CD4-positive, alpha-beta T cell treated with Interleukin-1 beta for 1 hour (primary cell): ENCODE measurements at regions not wholly inside any gene's neighbourhood (a gene's known extent, or its start where the extent isn't known, plus 50 kb on each side); places are given as distances from the start of the nearest gene placed in this dataset.
"Not testable (repeated sequence)": the region's sequence is repeated elsewhere in the genome, so short reads cannot be mapped to it uniquely, and the experiment has no call there.

Experiments
- DNase-seq, 2 donors: peaks; one replicate each; pipeline ENCODE4 v3.0.0-alpha.2; 2020 to 2022

DNA sequence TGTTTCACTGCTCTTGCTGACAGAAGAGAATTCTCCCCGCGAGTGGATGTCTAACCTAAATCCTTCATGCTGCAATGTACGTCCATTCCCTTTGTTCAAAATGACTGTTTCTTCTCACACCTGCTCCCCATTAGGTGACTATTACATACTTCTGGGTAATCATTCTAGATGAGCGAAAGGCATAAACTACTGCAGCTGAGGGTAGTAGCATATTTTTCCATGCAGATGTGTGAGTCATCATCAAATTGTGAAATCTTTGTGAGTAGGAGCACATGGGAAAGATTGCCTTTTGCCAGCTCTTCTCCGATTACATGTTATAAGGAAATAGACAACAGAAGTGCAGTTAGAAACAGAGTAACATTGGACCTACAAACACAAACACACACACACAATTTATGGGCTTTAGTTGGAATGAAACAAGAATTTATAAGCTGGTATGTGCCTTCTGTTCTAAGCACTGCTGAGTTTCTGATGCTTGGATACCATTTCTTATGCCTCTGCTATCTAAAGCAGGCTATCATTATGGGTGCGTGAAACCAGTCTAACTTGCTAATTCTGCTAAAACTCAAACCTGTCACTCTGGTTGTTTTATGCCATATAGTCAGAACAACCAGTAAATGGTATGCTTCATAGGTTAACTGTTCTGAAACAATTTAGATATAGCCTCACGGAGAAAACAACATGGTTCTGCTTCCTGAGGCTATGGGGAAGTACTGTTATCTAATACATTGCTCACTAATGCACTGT is 346.9 kb upstream of the PSMD7 start:
- no peak for DNase-seq

DNA sequence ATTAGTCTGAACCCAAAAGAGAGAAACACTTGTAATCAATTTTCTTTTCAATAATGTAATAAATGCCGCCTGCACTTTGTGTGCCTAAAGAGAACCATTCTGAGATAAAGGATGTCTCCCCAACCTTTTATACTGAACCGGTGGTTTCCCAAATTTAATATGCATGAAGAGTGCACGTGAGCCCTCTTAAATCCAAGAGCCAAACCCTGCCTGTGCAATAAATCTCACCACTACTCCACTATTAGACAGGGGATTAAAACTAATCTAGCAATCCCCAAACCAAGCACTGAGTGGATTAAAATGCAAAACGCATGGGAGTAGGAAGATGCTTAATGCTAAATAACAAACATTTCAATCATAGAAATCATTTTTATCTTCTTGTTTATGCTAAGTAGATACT is 351.0 kb upstream of the PSMD7 start:
- DNase-seq: no peak

DNA sequence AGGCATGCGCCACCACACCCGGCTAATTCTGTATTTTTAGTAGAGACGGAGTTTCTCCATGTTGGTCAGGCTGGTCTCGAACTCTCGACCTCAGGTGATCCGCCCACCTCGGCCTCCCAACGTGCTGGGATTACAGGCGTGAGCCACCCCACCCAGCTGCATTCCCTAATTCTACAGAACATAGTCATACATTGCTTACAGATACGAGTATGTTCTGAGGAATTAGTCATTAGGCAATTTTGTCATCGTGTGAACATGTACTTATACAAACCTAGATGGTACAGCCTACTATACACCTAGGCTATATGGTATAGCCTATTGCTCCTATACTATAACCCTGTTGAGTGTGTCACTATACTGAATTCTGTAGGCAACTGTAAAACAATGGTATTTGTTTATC is 353.4 kb upstream of the PSMD7 start:
- DNase-seq: not testable (repeated sequence)

DNA sequence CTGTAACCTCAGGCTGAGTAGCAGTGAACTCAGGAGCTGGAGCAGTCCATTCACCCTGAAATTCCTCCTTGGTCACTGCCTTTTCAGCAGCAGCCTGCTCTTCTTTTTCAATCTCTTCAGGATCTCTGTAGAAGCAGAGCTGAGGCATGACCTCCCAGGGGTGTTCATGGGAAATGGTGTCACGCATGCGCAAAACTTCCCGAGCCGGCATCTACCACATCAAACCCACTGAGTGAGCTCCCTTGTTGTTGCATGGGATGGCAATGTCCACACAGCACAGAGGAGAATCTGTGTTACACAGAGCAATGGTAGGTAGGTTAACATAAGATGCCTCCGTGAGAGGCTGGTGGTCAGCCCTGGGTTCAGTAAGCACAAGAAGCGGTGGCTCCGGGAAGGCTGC is 355.8 kb upstream of the PSMD7 start:
- not testable (repeated sequence) for DNase-seq

DNA sequence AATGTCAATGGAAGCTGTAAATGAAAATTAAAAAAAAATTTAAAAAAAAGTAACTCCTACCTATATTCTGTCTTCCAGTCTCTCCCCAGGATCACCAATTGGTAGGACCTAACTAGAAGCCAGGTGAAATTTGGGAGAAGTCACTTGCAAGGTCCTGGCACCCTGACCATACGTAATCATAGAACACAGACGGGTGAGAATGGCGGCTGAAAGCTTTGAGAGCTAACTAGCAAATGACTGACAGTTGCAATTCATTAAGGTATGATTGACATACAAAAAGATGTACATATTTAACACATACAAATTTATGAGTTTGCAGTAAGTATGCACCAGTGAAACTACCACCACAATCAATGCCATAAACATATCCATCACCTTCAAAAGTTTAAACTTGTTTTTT is 372.7 kb upstream of the PSMD7 start:
- no peak for DNase-seq

DNA sequence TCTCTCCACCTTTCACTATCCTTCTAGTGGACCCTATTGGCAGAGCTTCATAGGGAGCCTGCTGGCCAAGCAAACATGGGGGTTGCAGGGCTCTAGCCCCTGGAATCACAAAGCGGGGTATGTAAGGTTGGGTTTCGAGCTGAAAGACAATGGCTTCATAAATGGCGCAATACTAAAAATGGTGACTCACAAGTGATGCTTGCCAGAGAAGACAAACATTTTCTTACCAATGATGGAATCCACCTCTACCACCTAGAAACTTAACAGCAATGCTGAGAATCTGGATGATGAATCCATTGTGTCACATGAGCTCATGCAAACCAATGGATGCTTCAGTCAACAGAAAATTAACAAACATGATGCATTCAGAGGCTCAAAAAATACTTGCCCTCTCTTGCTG is 375.3 kb upstream of the PSMD7 start:
- DNase-seq: no peak

DNA sequence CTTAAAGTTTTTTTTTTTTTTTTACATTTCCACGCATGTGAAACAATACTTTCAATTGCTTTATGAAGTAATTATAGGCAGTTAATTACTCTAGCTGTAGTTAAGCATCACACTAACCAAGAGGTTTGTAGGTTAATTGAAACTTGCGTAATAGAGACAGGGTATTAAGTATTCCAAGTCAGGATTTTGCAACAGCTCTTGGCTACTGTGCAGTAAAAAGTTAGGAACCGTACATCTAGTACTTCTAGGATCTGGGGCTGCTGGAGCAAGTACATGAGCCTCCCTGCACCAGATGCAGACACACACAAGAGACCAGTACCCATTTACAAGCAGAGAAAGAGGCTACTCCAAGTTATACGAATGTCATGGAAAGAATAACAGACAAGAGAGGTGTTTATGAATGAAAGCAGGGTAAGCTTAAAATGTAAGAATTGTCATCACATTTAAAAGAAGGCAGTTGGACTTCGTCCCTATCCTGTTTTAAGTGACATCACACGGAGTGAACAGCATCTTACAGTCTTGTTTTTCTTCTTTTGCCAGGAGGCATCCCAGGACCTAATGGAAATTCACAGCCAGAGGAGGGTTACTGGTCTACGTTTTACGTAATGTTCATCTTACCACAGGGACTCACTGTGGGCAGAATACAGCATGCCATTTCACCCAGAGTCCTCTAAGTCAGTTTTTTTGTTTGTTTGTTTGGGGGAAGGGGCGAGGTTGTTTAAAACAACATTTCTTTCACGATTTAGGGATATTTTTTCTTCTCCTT is 379.6 kb upstream of the PSMD7 start:
- DNase-seq: no peak

DNA sequence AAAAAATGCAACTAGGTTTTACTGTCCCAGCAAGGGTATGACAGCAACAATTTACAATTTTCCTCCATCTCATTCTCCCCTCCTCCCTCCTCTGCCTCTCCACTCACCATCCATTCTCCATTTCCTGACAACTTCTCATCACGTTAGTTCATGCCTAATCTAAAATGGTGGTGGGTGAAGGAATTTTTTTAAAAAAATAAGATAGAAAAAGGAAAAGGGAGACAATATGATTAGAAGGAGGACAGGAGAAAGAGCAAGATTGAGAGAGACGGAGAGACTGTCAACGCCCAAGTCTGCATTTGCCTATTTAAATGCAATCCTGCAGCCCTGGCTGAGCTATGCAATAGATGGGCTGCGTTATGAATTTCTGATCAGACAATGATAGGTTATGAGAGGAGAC is 380.7 kb upstream of the PSMD7 start:
- DNase-seq: no peak

DNA sequence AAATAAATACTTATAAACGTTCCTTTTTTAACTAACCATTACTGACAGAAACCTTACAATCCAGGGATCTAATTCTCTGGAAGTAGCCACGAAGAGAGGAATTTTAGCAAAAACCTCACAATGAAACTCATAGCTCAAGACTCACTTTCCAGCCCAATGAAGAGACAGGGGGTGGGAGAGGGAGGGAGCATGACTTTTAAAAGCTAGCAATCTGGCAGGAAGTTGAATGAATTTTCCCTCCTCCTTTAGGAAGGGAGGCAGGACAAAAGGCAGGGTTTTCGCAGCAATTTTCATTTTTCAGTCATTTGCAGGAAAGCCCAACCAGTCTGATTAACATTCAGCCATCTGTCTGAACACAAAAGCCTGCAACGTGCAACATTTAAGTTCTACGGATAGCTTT is 381.5 kb upstream of the PSMD7 start:
- no peak for DNase-seq

DNA sequence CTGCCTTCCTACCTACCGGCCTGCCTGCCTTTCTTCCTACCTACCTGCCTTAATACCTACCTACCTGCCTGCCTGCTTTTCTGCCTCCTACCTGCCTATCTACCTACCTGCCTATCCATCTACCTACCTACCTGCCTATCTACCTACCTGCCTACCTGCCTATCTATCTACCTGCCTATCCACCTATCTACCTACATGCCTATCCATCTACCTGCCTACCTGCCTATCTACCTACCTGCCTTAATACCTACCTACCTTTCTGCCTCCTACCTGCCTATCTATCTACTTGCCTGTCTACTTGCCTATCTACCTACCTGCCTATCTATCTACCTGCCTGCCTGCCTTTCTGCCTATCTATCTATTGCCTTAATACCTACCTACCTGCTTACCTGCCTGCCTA is 383.8 kb upstream of the PSMD7 start:
- DNase-seq: no peak

DNA sequence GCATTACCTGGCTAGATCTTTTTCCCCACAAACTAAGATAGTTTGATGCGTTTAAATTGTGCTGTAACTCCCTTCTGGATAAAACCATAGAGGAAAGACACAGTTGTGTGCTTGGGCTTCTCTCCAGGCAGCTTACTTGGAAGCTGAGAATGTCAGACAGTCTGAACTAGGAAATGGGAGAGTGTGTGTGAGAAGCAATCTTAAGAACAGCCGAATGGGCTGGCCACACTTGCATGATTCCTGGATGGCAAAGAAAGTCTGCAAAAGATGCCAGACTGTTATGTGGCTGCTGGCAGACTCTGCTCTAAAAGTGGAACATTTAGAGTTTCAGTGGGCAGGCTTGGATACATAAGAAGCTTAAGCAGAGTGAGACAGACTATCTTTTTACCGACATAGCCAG is 384.3 kb upstream of the PSMD7 start:
- no peak for DNase-seq

DNA sequence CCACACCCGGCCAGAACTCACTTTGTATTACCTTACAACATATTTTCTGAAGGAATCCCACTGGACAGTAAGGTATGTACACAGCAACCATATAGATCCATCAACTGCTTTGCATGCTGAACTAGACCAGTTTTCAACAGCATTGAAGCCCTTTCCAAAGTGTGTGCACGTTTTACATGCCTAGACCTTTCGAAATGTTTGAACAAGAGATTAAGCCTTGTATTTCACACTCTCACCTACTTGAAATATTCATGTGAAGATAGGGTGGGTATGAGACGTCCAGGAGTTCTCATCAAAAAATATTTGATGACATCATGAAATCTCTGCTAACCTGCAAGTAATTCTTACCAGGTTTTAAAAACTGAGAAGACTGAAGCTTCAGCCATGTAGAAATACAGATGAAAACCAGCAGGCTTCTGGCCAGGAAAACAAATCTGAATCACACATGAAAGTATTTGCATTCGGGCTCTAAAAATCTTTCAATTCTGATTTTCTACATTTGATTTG is 387.0 kb upstream of the PSMD7 start:
- no peak for DNase-seq

DNA sequence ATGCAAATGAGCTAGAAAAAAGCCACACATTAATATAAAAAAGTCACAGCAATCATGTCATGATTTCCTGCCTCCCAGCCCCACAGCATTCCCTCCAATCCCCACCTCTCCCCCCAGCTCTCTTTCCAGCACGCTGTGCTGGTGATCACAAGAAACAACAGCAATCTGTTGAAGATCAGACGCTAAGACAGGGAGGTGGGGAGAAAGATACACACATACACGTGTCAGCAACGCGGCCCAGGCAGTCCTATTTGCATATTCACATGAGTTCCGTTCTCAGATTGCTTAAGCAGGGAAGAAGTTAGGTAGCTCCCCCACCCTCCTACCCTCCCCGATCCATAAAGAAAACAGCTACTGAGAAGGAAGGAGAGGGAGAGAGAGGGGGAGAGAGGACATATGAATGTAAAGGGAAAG is 405.5 kb upstream of the PSMD7 start:
- DNase-seq: no peak

DNA sequence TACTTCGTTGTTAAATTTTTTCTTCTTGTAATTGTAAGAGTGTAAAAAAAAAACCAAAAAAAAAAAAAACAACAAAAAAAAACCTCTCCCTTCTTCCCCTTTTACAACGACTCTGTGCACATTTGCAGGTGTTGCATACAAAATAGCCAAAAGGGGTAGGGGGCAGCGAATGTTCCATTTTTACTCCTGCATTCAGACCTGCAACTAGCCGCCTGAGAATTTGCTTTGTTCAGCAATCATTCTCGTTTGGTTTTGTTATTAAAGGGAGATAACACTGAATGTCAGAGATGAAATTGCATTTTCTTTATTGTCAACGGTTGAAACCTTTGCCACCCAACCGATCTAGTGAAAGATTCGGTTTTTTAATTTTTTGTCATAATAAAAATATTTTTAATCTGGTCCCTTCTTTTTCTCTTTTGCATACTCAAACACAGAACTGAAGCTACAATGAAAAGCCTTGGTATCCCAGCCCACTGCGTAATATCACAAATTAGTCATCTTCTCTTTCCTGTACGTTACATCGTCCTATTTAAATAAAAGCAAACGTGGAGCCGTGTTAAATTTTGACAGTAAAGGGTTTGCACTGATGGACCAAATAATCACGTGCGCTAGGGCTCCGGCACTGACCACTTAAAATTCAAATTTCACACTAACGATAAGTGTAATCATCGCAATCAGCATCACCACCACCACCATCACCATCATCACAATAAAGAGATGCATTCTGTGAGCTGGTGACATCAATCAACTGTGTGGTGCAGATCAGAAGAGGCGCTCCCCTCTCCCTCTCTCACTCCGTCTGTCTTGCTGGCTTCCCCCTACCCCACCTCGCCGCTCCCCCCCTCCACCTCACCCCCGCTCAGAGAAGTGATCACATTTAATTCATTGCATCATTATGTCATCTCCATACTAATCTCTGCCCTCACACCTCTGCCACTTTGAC is 406.2 kb upstream of the PSMD7 start:
- no peak for DNase-seq

DNA sequence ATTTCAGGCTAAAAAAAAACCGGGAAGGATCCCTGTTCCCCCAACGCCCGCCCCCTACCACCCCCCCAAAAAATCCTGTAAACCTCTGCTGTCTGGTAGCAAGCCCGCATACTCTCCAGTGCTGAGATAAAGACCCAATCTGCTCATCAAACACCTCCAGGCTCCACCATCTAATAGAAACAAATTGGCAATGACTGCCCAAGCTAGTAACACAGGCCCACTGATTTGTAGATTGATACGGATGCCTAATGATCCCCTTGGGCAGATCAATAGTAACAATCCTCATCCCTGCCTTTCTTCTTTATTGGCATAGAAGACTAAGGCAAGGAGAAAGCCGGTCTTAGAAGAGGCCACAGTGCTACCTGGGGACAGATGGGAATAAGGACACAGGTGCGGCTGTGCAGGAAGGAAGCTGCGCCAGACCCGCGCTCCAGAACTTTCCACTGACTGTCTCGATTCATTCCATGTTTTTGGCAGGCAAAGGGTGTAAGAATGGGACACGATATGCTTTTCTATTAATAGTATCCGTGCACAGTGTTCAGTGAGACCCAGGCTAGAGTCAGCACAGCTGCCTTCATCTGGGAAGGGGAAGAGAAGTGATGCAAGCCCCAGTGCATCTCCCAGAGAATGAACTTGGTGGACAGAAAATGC is 407.6 kb upstream of the PSMD7 start:
- DNase-seq: no peak

DNA sequence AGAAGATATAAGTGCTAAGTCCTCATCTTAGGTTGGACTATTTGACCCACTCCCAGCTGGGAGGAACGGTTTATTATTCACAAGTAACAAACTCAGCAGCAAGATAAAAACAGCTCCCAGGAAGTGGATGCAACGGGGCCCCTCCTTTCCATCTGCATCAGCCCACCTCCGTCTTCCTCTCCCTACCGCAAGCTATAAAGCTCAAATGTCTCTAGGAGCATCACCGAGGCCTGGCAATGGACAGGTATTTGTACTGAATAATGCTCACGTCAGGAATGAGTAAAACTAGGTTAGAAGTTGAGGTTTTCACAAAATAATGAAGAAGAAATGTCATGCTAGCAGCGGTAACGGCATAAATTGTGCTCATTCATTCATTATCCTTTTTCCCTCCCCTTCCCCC is 408.7 kb upstream of the PSMD7 start:
- no peak for DNase-seq

DNA sequence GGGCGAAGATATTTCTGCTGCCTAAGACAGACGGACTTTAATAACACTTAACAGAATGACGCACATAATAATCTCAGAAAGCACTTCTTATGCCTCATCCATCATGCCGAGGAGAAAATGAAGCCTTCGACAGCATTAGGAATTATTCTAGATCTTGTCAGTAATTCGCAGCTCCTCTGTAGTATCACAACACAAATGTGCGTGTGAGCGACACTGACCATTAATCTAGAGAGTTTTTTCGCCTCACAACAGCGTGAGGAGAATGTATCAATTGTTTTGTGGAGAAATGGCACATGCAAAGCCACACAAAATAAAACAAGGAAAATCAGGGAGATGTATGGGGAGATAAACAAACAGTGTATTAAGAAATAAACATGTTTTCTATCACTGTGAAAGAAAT is 410.2 kb upstream of the PSMD7 start:
- DNase-seq: no peak

DNA sequence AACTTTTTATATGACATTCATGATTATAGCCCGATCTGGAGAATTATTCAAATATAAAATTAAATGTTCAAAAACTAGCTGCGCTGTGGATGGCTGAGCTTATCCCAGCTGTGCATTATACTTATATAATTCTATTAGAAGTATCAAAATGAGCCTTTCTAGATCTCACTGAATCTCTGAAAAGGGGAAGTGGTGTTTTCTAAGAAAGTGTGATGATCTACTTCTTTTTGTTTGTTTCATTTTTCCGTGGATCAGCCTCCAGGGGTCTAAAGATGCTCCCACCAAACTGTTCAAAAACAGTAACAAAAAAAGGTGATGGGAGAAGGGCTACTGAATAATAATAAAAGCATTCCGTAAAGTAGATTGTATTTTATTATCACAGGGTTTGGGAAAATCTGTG is 411.3 kb upstream of the PSMD7 start:
- no peak for DNase-seq

DNA sequence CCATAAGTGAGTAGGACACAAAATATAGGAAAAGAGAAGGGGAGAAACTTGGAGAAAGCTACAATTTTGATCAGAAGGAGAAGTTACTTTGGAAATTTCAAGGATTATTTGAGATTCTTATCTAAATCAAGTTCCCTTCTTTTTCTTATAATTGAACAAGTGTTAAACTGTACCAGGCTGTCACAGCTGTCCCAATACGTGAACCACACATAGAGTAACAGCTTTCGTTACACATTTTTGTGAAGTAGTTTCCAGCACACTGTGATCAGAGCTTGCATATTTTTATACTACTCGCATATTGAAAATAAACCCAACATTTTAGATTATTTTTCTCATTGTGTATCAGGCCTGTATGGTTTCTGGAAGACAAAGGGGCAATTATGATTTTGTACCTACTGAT is 412.8 kb upstream of the PSMD7 start:
- no peak for DNase-seq

DNA sequence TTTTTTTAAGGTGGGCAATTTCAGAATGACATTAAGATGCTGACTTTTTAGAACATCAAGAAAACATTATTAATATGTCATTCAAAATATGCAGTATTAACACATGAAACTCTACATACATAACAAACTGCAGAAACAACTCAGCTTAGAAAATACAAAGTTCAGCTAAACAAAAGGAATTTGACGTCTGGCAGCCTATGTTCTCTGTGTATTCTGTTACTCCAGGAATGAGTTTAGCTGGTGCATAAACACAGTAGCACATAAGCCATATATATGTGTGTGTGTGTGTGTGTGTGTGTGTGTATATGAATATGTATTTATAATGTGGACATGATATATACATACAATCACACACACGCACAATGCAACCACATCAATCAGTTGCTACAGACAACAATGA is 413.5 kb upstream of the PSMD7 start:
- DNase-seq: no peak

DNA sequence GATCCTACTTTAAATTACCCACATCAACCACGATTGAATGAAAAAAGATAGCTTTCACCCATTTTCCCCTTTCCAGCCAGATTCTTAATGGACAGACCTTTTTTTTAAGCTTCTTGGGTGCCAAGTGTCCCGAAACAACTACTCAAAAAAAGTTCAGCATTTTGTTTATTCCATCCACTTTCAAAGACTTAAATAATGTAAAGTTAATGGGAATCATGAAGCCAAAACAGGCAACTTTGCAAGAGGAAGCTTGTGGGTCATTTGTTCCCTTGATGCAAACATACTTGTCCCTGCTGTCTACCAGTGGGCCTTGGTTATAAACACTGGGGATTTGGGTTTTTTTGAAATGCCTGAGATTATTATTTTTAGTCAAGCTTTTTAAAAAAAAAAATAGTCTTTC is 414.0 kb upstream of the PSMD7 start:
- no peak for DNase-seq

DNA sequence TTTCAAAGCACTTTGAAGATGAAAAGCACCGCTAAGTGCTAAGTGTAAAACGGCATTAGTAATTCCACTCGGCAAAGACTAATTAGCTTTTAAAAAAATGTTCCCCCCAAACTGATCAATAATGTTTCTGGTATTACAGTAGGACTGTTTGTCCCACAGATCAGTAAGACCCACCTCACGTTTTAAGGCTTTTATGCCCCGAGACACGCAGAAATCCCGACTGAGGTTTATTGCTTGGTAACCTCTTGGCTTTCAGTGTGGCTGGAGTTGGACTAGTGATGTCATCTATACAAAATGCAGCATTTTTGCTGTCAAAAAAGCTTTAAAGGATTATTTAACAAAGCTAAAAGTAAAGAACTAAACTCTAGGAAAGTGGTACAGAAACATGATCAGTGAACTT is 414.6 kb upstream of the PSMD7 start:
- no peak for DNase-seq

DNA sequence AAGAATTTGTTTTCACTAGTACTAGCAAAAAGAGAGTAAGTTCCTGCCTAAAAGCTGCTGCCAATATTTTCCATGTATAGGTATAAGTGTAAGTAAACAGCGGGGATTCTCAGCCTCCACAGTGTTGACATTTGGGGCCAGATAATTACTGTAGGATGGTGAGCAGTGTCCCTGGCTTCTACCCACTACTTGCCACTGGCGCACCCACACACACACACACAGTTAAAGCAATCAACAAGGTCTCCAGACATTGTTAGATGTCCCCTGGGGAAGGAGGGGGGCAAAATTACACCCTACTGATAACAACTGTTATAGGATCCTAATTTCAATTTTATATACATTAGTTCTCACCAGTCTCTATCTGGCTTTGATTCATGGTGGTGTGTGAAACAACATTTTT is 417.0 kb upstream of the PSMD7 start:
- DNase-seq: no peak
